DMS153 treated with DMSO at 0.1 percent for 48 hours (cell line): ENCODE measurements at regions not wholly inside any gene's neighbourhood (a gene's known extent, or its start where the extent isn't known, plus 50 kb on each side); places are given as distances from the start of the nearest gene placed in this dataset.

Experiments
- DNase-seq: peaks from one replicate; lab custom pipeline; 2025; ENCODE audit not compliant: unreplicated experiment; lab: John Stamatoyannopoulos, UW

DNA sequence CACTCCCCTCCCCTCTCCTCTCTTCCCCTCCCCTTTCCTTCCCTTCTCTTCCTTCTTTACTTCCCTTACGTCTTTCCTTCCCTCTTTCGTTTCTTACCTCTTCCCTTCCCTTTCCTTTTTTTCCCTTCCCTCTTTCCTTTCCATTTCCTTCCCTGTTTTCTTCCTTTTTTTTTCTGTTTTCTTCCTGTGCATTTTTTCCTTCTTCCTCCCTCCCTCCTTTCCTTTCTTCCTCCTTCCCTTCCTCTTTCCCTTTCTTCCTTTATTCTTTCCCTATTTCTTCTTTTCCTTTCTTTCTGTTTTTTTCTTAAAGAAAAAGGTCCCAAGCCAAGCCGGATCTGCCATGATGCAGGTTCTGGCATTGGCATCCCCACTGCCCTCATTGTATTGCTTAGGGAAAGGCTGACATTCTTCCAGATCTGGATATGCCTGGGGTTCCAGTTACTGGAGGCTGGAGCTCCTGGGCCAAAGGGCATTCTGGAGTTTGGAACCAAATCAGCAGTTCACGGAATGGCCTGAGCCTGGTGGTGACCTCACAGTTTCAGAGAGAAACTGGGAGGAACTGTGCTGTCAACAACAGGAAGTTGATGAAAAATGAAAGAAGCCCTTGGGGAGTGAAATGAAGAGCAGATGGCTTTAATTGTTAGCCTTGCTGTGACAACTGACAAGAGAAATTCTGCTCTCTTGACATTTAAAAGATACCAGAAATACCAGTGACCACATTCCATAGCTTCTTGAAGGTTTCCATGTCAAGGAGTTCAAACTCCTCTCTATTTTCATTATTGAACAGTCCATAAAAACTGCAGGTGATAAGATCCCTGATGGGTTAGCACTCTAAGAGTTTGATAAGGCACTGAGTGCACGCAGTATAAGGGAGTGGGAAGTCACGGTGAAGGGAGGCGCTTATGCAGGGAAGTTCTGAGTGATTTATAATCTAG lies 622.1 kb downstream of the SPRY1 start:
- DNase-seq, result no peak

DNA sequence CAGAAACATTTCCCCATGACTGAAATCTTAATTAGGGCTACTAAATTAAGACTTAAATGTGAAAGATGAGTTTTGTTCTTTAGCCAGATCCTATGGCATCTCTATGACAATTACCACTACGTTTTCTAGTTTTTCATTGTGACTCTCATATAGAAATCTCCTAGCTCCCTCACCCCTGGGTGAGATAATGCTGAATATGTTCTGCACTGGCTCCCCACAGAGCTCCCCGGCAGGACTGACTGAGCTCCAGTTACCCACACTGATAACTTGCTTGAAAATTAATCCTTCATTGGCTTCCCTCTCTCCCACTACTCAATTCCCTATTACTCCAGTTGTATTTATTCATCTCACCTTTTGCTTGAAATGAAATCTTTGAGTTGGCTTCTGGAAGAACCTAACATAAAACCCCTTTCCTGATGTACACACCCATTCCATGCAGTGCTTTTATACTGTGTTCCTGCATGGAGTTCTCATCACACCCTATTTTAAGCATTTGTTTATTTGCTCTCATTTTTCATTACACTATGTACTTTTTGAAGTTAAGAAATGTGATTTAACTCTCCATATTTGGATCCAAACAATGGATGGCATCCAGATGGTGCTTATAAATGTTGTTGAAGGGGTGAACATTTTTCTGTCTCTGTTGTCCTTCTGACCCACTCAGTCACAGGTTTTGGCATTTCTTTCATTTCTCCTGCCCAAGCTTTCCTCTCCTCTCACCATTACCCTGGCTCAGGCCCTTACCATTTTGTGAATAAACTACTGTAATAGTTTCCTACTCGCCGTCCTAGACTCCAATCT lies 623.4 kb downstream of the SPRY1 start:
- DNase-seq, result no peak

DNA sequence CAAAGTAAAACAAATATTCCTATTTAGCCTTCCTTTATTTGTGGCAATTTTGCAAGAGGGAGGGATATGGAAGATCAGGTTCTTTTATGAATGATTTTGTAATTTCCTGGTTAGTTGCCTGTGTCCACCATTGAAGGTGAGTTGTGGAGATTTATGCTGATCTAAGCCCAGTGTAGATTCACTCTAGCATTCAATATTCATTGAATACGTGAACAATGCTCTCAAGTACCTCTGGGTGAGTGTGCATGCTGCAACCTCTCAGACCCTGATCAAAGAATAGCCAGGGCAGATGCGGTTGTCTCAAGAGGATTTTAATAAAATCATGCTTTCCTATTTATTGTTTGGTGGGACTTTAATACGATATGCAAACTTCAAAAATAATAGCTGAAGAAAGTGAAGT lies 628.4 kb downstream of the SPRY1 start:
- no peak for DNase-seq

DNA sequence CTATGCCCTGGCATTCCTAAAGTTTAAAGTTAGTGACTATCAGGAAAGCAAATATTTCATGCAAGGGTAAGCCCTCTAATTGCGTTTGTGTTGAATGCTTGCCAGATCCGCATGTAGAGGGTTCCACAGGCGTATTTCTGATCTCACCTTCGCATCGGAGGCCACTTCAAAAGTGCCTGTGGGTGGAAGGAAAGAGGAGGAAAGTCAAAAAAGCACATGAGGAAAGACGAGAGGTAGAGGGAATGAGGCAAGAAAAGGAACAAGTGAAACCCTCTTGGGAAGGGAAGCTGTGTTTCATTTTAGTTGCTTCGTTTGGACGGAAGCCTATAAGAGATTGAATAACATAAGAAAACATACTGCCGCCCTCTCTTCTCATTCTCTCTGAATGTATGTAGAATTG lies 628.8 kb downstream of the SPRY1 start:
- DNase-seq, result no peak

DNA sequence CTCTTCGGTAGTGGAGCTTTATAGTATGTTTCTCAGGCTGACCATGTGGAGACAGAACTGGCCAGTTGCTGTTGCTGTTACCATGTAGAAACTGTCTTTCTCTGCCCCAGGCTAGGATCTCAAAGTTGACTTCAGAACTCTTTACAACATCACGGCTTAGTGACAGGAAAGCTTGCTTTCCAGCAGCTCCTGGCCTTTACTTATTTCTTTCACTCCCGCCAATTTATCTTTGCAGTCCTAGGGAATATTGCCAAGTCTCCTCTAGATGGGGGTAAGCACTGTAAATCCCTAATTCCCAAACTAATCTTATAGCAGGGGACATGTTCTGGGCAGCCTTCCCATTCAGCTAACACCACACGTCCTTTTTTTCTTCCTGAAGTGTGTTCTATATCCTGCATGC lies 631.6 kb downstream of the SPRY1 start:
- no peak for DNase-seq

DNA sequence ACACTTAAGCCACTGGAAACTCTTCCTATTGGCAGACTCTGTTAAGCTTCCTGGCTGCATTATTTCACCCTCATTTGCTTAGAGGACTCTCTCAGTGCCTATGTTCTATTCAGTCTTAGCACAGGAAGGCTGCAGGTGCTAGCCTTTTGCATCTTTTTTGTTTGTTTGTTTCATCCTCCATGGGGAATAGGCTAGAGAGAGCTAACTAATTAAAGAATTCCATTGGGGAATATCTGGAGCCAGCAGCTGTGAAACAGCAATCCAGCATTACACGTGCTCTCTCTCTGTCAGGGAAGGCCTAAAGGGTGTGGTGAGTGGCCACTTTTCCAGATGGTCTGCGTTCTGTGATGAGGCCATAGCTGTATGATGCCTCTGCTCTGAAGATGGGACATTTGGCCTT lies 633.6 kb downstream of the SPRY1 start:
- no peak for DNase-seq

DNA sequence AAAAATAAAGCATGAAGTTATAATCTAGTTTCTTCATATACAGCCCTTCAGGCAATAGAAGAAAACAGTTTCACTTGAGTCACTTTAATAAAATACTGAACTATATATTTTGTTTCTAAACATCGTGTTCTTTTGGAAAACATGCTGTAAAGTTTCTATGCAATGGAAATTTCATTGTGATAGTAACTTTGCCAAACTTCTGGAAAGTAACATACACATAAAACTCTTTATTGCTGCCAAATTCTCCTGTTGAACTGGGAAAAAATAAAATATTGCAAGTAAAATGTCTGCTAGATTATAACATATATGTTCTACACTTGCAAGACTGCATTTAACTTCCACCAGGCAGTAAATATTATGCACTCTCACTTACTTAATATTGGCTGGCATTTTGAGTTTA lies 635.4 kb downstream of the SPRY1 start:
- DNase-seq, result no peak

DNA sequence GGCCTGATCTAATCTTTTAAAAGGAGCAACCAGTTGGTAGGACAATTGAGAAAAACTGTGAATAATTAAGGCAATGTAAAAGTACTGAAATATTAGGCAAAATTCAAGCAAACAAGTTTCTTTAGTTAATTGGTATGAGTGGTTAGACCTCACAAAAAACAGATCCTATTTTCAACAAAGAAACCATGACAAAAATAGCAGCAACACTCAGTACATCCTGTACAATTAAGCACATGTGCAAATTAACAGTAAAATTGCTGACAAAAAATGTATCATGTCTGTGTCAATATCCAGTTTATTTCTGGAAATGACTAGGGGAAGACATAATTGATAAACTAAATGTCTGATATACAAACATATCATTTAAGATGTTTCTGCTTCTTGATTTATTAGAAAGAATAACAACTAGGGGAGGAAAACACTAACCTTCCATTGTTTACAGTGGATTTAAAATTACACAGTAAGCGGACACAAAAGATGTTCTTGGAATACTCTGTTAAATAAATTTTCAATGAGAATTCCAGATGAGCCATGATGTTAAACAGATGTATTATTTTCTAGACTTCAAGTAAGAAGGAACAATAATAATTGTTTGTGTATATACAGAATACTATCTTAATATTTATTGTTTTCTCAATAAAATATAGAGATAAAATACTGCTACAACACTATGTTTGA lies 638.9 kb downstream of the SPRY1 start:
- no peak for DNase-seq

DNA sequence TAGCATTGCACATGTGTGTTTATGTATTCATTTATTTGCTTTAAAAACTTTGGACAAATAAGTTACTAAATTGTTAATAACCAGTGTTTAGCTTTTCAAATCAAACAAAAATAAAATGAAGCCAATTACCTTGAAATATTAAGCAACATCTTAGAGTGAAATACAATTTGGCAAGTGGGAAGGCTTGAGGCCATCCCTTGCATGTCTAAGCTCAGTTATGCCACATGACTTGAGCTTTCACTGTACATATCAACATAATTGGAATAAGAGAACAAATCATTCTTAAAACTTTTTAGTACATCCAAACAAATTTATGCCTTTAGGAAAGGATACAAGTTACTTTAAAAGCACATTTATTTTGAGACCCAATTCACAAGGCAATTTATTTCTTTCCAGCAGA lies 640.6 kb downstream of the SPRY1 start:
- DNase-seq, result no peak

DNA sequence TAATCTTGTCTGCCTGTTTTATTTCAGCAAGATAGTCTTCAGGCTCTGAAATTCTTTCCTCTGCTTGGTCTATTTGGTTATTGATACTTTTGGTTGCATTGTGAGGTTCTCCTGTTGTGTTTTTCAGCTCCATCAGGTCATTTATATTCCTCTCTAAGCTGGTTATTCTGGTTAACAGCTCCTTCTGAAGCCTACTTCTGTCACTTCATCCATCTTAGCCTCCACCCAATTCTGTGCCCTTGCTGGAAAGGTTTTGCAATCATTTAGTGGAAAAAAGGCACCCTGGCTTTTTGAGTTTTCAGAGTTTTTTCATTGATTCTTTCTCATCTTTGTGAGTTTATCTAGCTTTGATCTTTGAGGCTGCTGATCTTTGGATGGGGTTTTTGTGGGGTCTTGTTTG lies 647.7 kb downstream of the SPRY1 start:
- no peak for DNase-seq

DNA sequence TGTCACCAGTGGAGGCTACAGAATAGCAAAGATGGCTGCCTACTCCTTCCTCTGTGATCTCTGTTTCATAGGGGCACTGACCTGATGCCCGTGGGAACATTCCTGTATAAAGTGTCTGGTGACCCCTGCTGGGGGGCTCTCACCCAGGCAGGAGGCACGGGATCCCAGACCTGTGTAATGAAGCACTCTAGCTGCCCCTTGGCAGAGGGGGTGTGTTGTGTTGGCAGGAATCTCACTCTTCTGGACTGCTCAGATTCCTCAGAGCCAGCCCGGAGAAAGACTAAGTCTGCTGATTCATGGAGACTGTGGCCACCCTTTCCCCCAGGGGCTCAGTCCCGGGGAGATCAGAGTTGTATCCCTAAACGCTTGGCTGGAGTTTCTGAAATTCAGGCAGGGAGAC lies 648.3 kb downstream of the SPRY1 start:
- DNase-seq, result no peak

DNA sequence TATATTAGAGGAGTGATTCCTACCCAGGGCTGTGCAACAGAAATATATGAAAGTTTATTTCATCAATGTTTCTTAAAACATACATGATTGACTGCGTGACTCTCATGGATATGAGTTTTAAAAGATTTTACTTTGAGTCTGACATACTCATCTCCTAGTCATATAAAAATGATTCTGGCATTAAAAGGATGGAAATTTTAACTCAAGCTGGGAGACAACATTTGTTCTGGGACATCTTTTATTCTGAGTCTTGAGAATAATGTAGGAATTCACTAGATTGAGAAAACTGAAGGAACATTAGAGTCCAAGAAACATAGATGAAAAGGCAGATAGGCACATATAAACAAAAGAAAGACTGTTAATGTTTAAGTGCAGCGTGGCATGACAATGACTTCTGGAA lies 649.6 kb downstream of the SPRY1 start:
- no peak for DNase-seq

DNA sequence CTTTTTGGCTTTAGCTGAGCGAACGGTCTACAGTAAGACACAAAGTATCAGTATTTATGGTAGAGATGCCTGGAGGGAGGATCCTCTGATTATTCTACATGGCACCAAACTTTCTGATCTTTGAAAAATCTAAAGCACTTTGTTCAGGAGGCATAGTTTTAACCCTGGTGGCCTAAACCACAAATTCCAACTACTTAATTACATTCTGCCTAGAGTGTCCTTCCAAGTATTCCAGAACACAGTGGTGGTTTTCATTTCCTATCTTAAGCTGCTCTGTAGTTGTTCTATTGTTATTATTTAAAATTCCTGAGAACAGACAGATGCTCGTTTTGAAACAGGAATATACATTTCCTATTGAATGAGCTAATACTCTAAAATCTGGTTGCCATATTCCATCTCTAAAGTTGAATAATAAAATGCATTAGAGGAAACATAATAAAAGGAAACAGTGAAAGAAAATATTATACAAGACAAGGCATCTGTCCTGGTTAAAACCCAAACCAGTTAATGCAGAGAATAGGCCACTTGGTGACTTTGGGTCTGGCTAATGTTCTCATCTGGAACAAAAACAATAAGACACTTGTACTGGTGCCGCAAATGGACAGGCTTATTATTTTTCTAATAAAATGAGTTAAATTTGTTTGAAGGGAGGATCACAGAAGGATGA lies 657.4 kb downstream of the SPRY1 start:
- no peak for DNase-seq

DNA sequence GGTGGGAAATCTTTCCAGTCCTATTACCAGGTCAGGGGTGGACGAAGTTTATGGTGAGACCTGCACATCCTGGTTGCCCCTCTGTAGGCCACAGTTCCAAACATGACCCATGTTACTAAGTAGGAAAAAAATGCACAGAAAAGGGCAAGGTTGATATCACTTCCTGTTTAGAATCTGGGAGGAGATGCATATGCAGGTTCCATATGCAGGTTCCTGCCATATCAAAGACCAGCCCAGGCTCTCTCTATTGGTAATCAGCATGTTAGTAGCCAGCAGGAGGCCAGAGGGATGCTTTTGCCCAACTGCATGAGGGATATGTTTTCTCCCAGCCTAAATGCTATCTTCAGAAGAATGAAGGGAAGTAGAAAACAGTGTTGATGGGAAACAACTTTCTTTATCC lies 657.2 kb downstream of the ANKRD50 start:
- DNase-seq, result no peak

DNA sequence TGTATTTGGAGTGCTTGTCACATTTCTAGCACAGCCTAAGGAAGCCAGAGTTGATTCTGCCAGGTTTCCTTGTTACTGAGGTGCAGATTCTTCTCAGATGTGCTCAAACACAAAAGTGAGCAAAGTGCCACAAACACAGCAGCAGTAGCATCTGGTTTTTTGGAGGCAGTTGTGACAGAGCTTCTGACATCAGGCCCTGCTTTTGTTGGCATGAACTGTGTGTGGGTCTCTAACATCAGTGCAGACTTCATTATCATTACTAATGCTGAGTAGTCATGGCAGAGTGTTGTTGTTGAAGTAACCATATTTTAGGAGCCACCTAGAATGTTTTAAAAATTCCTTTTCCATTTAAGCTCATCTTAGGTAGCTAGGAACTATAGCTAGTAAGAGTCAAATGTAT lies 656.6 kb downstream of the ANKRD50 start:
- no peak for DNase-seq

DNA sequence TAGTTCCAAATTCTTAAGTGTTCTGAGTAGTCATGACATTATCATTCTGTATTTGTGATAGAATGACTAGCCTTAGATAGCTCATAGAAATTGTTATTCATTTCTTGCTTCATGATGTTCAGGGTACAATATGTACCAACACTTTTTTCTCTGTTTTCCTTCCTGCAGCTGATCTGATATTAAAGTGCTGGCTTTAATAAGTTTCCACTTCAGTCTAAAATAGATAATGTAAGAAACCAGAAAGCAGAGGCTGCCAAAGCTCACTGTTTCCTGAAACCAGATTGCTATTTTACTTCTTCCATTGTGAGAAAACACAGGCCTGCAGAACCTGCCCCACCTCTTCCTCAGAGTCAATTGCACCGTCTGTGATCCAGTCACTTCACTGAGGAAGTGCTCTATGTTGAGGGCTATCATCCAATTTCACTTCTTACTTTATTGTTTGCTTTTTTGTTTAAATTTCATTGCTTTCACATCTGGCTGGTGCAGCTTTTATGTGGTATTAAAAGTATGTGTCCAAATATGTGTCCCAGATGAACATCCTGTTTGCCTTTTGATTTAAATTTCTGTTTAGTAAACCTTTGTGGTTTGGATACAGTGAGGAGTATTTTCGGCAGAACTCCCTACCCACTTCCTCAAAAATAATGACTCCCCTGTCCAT lies 652.1 kb downstream of the ANKRD50 start:
- no peak for DNase-seq

DNA sequence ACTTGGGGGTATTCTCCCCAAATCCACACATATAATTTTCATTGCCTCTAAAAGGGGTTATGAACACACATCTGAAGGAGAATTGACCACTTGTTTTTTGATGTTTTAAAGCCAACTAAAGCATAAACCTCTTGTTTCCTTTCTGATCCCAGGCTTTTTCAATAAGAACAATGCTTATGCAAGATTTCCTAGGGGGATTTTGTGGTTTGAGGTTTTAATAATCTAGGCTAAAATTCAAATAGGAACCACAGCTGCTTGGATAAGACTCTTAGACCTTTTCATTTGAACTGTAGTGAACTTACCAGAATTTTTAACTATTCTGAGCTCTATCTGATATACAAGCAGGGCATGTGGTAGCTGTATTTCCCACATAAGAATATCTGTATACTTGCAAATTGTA lies 651.1 kb downstream of the ANKRD50 start:
- DNase-seq, result no peak

DNA sequence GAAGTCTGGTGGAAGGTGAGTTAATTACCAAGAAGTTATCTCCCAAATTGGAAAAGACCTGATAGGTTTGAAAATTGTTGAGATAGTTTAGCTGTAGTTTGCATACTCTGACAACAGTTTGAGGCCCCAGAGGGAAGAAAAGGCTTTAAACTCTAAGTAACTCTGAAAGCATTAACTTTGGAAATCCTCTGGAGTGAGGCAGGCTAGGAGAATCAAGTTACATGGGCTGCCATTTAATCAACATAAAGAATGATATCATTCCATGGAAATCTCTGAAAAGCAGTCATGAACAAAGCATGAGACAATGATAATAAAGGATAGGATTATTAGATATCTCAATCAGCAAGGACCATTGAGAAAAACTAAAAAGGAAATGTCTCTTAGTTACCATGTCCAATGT lies 647.1 kb downstream of the ANKRD50 start:
- DNase-seq, result no peak

DNA sequence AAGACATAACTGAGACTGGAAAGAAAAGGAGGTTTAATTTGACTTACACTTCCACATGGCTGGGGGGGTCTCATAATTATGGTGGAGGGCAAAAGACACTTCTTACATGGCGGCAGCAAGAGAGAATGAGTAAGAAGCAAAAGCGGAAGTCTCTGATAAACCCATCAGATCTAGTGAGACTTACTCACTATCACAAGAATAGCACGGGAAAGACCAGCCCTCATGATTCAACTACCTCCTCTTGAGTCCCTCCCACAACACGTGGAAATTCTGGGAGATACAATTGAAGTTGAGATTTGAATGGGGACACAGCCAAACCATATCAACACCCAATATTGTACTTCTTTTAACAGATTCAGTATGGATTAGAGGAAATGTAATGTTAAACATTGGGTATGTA lies 646.6 kb downstream of the ANKRD50 start:
- DNase-seq, result no peak

DNA sequence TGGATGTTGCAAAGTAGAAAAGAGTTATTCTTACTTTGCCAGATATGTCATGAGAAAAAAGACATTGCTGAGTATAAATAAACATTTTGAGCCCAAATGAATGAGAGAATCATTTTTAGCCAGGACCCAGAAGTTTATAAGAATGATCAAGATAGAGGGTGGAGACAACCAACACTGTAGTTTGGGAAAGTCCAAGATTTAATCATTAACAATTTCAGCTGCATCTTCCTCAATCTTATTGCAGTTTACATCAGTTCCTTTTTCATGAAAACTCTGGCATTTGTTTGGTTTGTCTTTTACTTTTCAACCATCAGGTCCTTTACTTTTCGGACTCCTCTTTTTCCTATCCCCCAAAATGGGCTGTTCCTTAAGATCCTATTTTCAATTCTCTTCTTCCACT lies 645.9 kb downstream of the ANKRD50 start:
- DNase-seq, result no peak

DNA sequence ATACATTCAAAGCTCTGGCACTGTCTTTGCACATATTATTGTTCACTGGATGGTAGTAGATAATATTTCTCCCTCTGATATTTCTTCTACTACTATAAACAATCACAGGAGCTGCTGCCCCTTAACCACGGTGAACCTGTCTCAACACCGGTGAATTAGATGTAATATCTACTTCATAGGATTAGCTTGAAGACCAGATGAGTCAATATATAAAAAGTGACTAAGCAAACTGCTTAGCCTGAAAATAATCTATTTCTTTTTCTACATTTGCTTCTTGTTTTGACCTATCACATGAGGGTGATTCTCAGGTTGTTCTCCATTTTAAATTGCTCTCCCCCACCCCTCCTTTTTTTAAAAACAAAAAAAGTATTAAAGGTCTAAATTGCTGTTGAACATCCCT lies 645.5 kb downstream of the ANKRD50 start:
- no peak for DNase-seq
